ENCODE measurements at regions not wholly inside any gene's neighbourhood (a gene's known extent, or its start where the extent isn't known, plus 50 kb on each side); places are given as distances from the start of the nearest gene placed in this dataset.
"Not testable (repeated sequence)": the region's sequence is repeated elsewhere in the genome, so short reads cannot be mapped to it uniquely, and the experiment has no call there.

GRCh38 chrX:46200413-46200812, 344.8 kb downstream of the ZNF674 start:
- CTCF ChIA-PET: no interaction called here
- TF ChIP-seq CTCF (IDR thresholded peaks at IDR 0.05; ENCODE audit: unreplicated experiment): no peak
- intact Hi-C loops (cut with micrococcal nuclease): no loop called here
- POLR2A ChIA-PET: no interaction called here
- Mint-ChIP-seq H3K9me3 (ENCODE audit: unreplicated experiment) (no peaks in the 10 kb centered on the region), H3K27me3 (ENCODE audit: insufficient read depth, unreplicated experiment) (peaks cover 22% of the 10 kb centered on the region), H3K36me3 (ENCODE audit: insufficient read depth, unreplicated experiment) (no peaks in the 10 kb centered on the region), H3K4me3 (ENCODE audit: unreplicated experiment) (no peak overlapping the region), H3K27ac (ENCODE audit: low read depth, unreplicated experiment) (no peak overlapping the region), H3K4me1 (ENCODE audit: insufficient read depth, unreplicated experiment) (no peaks in the 10 kb centered on the region)
- DNase-seq (ENCODE audit: unreplicated experiment): no peak
- BruUV-seq (replicated peaks): no TSS peak

- Mint-ChIP-seq H3K4me1 (ENCODE audit: insufficient read depth, unreplicated experiment) (no peaks in the 10 kb centered on the region), H3K4me3 (ENCODE audit: unreplicated experiment) (no peak overlapping the region), H3K27me3 (ENCODE audit: insufficient read depth, unreplicated experiment) (peaks cover 22% of the 10 kb centered on the region), H3K36me3 (ENCODE audit: insufficient read depth, unreplicated experiment) (no peaks in the 10 kb centered on the region), H3K9me3 (ENCODE audit: unreplicated experiment) (no peaks in the 10 kb centered on the region), H3K27ac (ENCODE audit: low read depth, unreplicated experiment) (no peak overlapping the region)
- CTCF ChIA-PET: no interaction called here
- POLR2A ChIA-PET: no interaction called here
- intact Hi-C loops (cut with micrococcal nuclease): no loop called here
- no peak for TF ChIP-seq CTCF (IDR thresholded peaks at IDR 0.05; ENCODE audit: unreplicated experiment)
- BruUV-seq (replicated peaks): no TSS peak
- DNase-seq (ENCODE audit: unreplicated experiment): peak; percentile 35
Observed at GRCh38 chrX:46198858-46199257, 346.4 kb downstream of the ZNF674 start.

- DNase-seq (ENCODE audit: unreplicated experiment); CTCF ChIA-PET; H3K36me3 Mint-ChIP-seq (ENCODE audit: insufficient read depth, unreplicated experiment); H3K27ac Mint-ChIP-seq (ENCODE audit: low read depth, unreplicated experiment); H3K9me3 Mint-ChIP-seq (ENCODE audit: unreplicated experiment); H3K4me3 Mint-ChIP-seq (ENCODE audit: unreplicated experiment); intact Hi-C loops (cut with micrococcal nuclease); POLR2A ChIA-PET; BruUV-seq (replicated peaks); H3K4me1 Mint-ChIP-seq (ENCODE audit: insufficient read depth, unreplicated experiment): not testable (repeated sequence)
- H3K27me3 Mint-ChIP-seq (ENCODE audit: insufficient read depth, unreplicated experiment): peaks cover 52% of the 10 kb centered on the region
Observed at GRCh38 chrX:46186811-46187106, 358.5 kb downstream of the ZNF674 start.

- TF ChIP-seq CTCF (IDR thresholded peaks at IDR 0.05; ENCODE audit: unreplicated experiment): no peak
- peak overlapping the region; percentile 8 for H3K27ac Mint-ChIP-seq (ENCODE audit: low read depth, unreplicated experiment)
- peaks cover 46% of the 10 kb centered on the region for H3K27me3 Mint-ChIP-seq (ENCODE audit: insufficient read depth, unreplicated experiment)
- POLR2A ChIA-PET: interaction anchor here (1.0 to 2.8 kb wide), 4 partner anchors 19 to 335 kb away, joined by 3 to 14 read pairs (median 4); no protein-coding TSS in a partner anchor
- no peaks in the 10 kb centered on the region for H3K9me3 Mint-ChIP-seq (ENCODE audit: unreplicated experiment)
- DNase-seq (ENCODE audit: unreplicated experiment): no peak
- no peak overlapping the region for H3K4me3 Mint-ChIP-seq (ENCODE audit: unreplicated experiment)
- H3K36me3 Mint-ChIP-seq (ENCODE audit: insufficient read depth, unreplicated experiment): peaks cover 4% of the 10 kb centered on the region
- intact Hi-C loops (cut with micrococcal nuclease): no loop called here
- BruUV-seq (replicated peaks): no TSS peak
- CTCF ChIA-PET: interaction anchor here (0.8 kb wide), 1 partner anchor 75 kb away, joined by 3 read pairs; no protein-coding TSS in a partner anchor
- no peaks in the 10 kb centered on the region for H3K4me1 Mint-ChIP-seq (ENCODE audit: insufficient read depth, unreplicated experiment)
Observed at GRCh38 chrX:46185923-46186810, 359.1 kb downstream of the ZNF674 start.
